WTC11 (cell line): ENCODE measurements at regions not wholly inside any gene's neighbourhood (a gene's known extent, or its start where the extent isn't known, plus 50 kb on each side); places are given as distances from the start of the nearest gene placed in this dataset.
"Not testable (repeated sequence)": the region's sequence is repeated elsewhere in the genome, so short reads cannot be mapped to it uniquely, and the experiment has no call there.

Experiments
- ATAC-seq: fragments of 200-7000 bp; cut with Tn5 transposase; 2 replicates; pipeline ENCODE4 v1.10.0; 2021; ENCODE audit warnings: mild to moderate bottlenecking, moderate library complexity
- CTCF ChIA-PET: fragments of 300-600 bp; sonication (Branson Sonifier 250); formaldehyde crosslinking; loops from one replicate; lab custom pipeline; 2021; ENCODE audit warnings: antibody characterized with exemption; lab: Charles Lee
- POLR2A ChIA-PET: fragments of 350-600 bp; sonication (Branson Sonifier 250); formaldehyde crosslinking; loops from one replicate; lab custom pipeline; 2021; ENCODE audit warnings: antibody characterized with exemption; lab: Charles Lee
- DNase-seq: peaks from one replicate; pipeline ENCODE4 v3.0.0; 2021; ENCODE audit warnings: low spot score
- H3K27ac Mint-ChIP-seq: 2 replicates; pipeline ENCODE4 v1.8.0; 2021; ENCODE audit warnings: mixed read lengths
- H3K27me3 Mint-ChIP-seq: 2 replicates; pipeline ENCODE4 v1.8.0; 2021; ENCODE audit warnings: low read depth, mild to moderate bottlenecking, moderate library complexity, mixed read lengths
- H3K36me3 Mint-ChIP-seq: 2 replicates; pipeline ENCODE4 v1.8.0; 2021; ENCODE audit warnings: mixed read lengths
- H3K4me1 Mint-ChIP-seq: 2 replicates; pipeline ENCODE4 v1.8.0; 2022; ENCODE audit warnings: mixed read lengths
- H3K4me3 Mint-ChIP-seq: 2 replicates; pipeline ENCODE4 v1.8.0; 2021; ENCODE audit warnings: mild to moderate bottlenecking, moderate library complexity, mixed read lengths
- H3K9me3 Mint-ChIP-seq: 2 replicates; pipeline ENCODE4 v1.8.0; 2021; ENCODE audit warnings: mixed read lengths
- ATF6 ChIP-seq: sonication (generic); formaldehyde crosslinking; IDR thresholded peaks from 2 replicates; pipeline ENCODE4 v1.8.1; 2023; ENCODE audit warnings: mild to moderate bottlenecking, missing genetic modification reagents
- ELF4 ChIP-seq: sonication (generic); formaldehyde crosslinking; IDR thresholded peaks from 2 replicates; pipeline ENCODE4 v1.8.1; 2022; ENCODE audit warnings: low read depth, mild to moderate bottlenecking, moderate library complexity, missing genetic modification reagents
- ETV6 ChIP-seq: sonication (generic); formaldehyde crosslinking; IDR thresholded peaks from 2 replicates; pipeline ENCODE4 v1.8.1; 2022; ENCODE audit warnings: mild to moderate bottlenecking, missing genetic modification reagents
- FOXP1 ChIP-seq: sonication (generic); formaldehyde crosslinking; IDR thresholded peaks from 2 replicates; pipeline ENCODE4 v1.8.0; 2022; ENCODE audit warnings: missing genetic modification reagents, mild to moderate bottlenecking, moderate library complexity, borderline replicate concordance
- GABPB1 ChIP-seq: sonication (generic); formaldehyde crosslinking; IDR thresholded peaks from 2 replicates; pipeline ENCODE4 v1.8.1; 2023; ENCODE audit warnings: mild to moderate bottlenecking, missing genetic modification reagents
- GRHL2 ChIP-seq: fragments of 250-450 bp; sonication (Bioruptor Pico); IDR thresholded peaks from 2 replicates; pipeline ENCODE4 v1.8.0; 2022; ENCODE audit warnings: mild to moderate bottlenecking, moderate library complexity; ENCODE audit not compliant: insufficient replicate concordance, severe bottlenecking
- GTF2I ChIP-seq: fragments of 250-450 bp; sonication (Bioruptor Pico); conservative IDR thresholded peaks from 2 replicates; pipeline ENCODE4 v1.4.0; 2021; ENCODE audit warnings: mild to moderate bottlenecking
- HMGA2 ChIP-seq: fragments of 250-450 bp; sonication (Bioruptor Pico); IDR thresholded peaks from 2 replicates; pipeline ENCODE4 v1.4.0; 2021; ENCODE audit warnings: mild to moderate bottlenecking, moderate library complexity
- KAT7 ChIP-seq: sonication (generic); formaldehyde crosslinking; IDR thresholded peaks from 2 replicates; pipeline ENCODE4 v1.8.1; 2023; ENCODE audit warnings: missing genetic modification reagents, mild to moderate bottlenecking, borderline replicate concordance
- MYBL2 ChIP-seq: sonication (generic); formaldehyde crosslinking; IDR thresholded peaks from 2 replicates; pipeline ENCODE4 v1.8.1; 2023; ENCODE audit warnings: mild to moderate bottlenecking, moderate library complexity, missing genetic modification reagents
- NFE2L1 ChIP-seq: sonication (generic); formaldehyde crosslinking; IDR thresholded peaks from 2 replicates; pipeline ENCODE4 v1.8.1; 2023; ENCODE audit warnings: missing genetic modification reagents
- RELA ChIP-seq: sonication (generic); formaldehyde crosslinking; IDR thresholded peaks from 2 replicates; pipeline ENCODE4 v1.8.1; 2022; ENCODE audit warnings: missing genetic modification reagents, mild to moderate bottlenecking, borderline replicate concordance
- TEAD4 ChIP-seq: sonication (generic); formaldehyde crosslinking; IDR thresholded peaks from 2 replicates; pipeline ENCODE4 v1.8.0; 2022; ENCODE audit warnings: mild to moderate bottlenecking, missing genetic modification reagents
- ZNF416 ChIP-seq: fragments of 250-450 bp; sonication (Bioruptor Pico); IDR thresholded peaks from 2 replicates; pipeline ENCODE4 v1.9.0; 2021; ENCODE audit warnings: mild to moderate bottlenecking, inconsistent platforms
- ZNF423 ChIP-seq: fragments of 250-450 bp; sonication (Bioruptor Pico); IDR thresholded peaks from 2 replicates; pipeline ENCODE4 v2.1.2; 2022; ENCODE audit warnings: mild to moderate bottlenecking, moderate library complexity
- ZNF425 ChIP-seq: fragments of 250-450 bp; sonication (Bioruptor Pico); conservative IDR thresholded peaks from 2 replicates; pipeline ENCODE4 v1.9.0; 2021; ENCODE audit warnings: mild to moderate bottlenecking
- ZNF532 ChIP-seq: fragments of 250-450 bp; sonication (Bioruptor Pico); IDR thresholded peaks from 2 replicates; pipeline ENCODE4 v1.9.0; 2021; ENCODE audit warnings: mild to moderate bottlenecking, borderline replicate concordance
- TF ChIP-seq, protein P1 (sequence below): sonication (generic); formaldehyde crosslinking; IDR thresholded peaks from 2 replicates; pipeline ENCODE4 v1.8.0; 2023; ENCODE audit warnings: mild to moderate bottlenecking, missing genetic modification reagents
- TF ChIP-seq, protein P2 (sequence below): sonication (generic); formaldehyde crosslinking; IDR thresholded peaks from 2 replicates; pipeline ENCODE4 v1.8.1; 2023; ENCODE audit warnings: mild to moderate bottlenecking, missing genetic modification reagents

DNA sequence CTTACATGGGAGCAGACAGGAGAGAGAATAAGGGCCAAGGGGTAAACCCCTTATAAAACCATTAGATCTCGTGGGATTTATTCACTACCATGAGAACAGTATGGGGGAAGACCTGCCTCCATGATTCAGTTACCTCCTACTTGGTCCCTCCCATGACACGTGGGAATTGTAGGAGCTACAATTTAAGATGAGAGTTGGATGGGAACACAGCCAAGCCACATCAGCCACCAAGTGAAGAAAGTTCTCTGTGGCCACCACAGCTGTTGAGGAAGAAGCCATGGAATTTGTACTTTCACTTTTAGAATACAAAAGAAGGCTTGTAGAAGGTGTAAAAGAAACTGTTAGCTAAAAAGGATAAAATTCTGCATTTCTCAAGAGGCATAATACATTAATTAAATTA is 67.0 kb upstream of the CXorf51A start:
- ChIA-PET POLR2A (no interaction called here), CTCF (no interaction called here)
- TF ChIP-seq MYBL2 (no peak), ETV6 (CRISPR knock-in tag) (no peak), ZNF423 (CRISPR knock-in tag) (no peak), ELF4 (CRISPR knock-in tag) (no peak), ZNF425 (CRISPR knock-in tag) (no peak), GRHL2 (CRISPR knock-in tag) (no peak), TEAD4 (CRISPR knock-in tag) (no peak), ZNF532 (CRISPR knock-in tag) (no peak), NFE2L1 (CRISPR knock-in tag) (no peak), ATF6 (CRISPR knock-in tag) (no peak), KAT7 (CRISPR knock-in tag) (no peak), GABPB1 (CRISPR knock-in tag) (no peak), FOXP1 (CRISPR knock-in tag) (no peak), HMGA2 (CRISPR knock-in tag) (no peak), RELA (CRISPR knock-in tag) (no peak), GTF2I (CRISPR knock-in tag) (no peak), ZNF416 (CRISPR knock-in tag) (no peak)
- TF ChIP-seq, protein P1, sequence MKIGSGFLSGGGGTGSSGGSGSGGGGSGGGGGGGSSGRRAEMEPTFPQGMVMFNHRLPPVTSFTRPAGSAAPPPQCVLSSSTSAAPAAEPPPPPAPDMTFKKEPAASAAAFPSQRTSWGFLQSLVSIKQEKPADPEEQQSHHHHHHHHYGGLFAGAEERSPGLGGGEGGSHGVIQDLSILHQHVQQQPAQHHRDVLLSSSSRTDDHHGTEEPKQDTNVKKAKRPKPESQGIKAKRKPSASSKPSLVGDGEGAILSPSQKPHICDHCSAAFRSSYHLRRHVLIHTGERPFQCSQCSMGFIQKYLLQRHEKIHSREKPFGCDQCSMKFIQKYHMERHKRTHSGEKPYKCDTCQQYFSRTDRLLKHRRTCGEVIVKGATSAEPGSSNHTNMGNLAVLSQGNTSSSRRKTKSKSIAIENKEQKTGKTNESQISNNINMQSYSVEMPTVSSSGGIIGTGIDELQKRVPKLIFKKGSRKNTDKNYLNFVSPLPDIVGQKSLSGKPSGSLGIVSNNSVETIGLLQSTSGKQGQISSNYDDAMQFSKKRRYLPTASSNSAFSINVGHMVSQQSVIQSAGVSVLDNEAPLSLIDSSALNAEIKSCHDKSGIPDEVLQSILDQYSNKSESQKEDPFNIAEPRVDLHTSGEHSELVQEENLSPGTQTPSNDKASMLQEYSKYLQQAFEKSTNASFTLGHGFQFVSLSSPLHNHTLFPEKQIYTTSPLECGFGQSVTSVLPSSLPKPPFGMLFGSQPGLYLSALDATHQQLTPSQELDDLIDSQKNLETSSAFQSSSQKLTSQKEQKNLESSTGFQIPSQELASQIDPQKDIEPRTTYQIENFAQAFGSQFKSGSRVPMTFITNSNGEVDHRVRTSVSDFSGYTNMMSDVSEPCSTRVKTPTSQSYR (CRISPR knock-in tag): no peak
- TF ChIP-seq, protein P2, sequence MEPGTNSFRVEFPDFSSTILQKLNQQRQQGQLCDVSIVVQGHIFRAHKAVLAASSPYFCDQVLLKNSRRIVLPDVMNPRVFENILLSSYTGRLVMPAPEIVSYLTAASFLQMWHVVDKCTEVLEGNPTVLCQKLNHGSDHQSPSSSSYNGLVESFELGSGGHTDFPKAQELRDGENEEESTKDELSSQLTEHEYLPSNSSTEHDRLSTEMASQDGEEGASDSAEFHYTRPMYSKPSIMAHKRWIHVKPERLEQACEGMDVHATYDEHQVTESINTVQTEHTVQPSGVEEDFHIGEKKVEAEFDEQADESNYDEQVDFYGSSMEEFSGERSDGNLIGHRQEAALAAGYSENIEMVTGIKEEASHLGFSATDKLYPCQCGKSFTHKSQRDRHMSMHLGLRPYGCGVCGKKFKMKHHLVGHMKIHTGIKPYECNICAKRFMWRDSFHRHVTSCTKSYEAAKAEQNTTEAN (CRISPR knock-in tag): no peak
- DNase-seq (no peak), ATAC-seq (no peak)
- no peaks in the 10 kb centered on the region for H3K27me3 Mint-ChIP-seq
- peaks cover 29% of the 10 kb centered on the region for H3K9me3 Mint-ChIP-seq
- no peak overlapping the region for H3K27ac Mint-ChIP-seq
- peaks cover 21% of the 10 kb centered on the region for H3K36me3 Mint-ChIP-seq
- no peaks in the 10 kb centered on the region for H3K4me1 Mint-ChIP-seq
- no peak overlapping the region for H3K4me3 Mint-ChIP-seq

GRCh38 chrX:146866846-146867245 is 52.3 kb upstream of the CXorf51A start:
- POLR2A ChIA-PET, H3K4me3 Mint-ChIP-seq, DNase-seq, ATAC-seq, H3K27ac Mint-ChIP-seq, H3K4me1 Mint-ChIP-seq, H3K27me3 Mint-ChIP-seq, H3K36me3 Mint-ChIP-seq, CTCF ChIA-PET: not testable (repeated sequence)
- peaks cover 16% of the 10 kb centered on the region for H3K9me3 Mint-ChIP-seq

- H3K27me3 Mint-ChIP-seq, H3K36me3 Mint-ChIP-seq, H3K4me3 Mint-ChIP-seq, H3K4me1 Mint-ChIP-seq, POLR2A ChIA-PET, DNase-seq, ATAC-seq, CTCF ChIA-PET, H3K27ac Mint-ChIP-seq: not testable (repeated sequence)
- H3K9me3 Mint-ChIP-seq: peaks cover 16% of the 10 kb centered on the region
These were observed 51.2 kb upstream of the CXorf51A start for GRCh38 chrX:146865734-146866133.
